H1 (cell line): ENCODE measurements at regions not wholly inside any gene's neighbourhood (a gene's known extent, or its start where the extent isn't known, plus 50 kb on each side); places are given as distances from the start of the nearest gene placed in this dataset.

ENCODE experiments used
- CTCF ChIA-PET: fragments of 300-600 bp; sonication (Branson Sonifier 250); formaldehyde crosslinking; loops from one replicate; lab custom pipeline; 2021; ENCODE audit not compliant: partially characterized antibody; lab: Charles Lee
- POLR2A ChIA-PET: fragments of 300-600 bp; sonication (Branson Sonifier 250); formaldehyde crosslinking; loops from one replicate; lab custom pipeline; 2021; ENCODE audit warnings: inconsistent platforms; ENCODE audit not compliant: partially characterized antibody; lab: Charles Lee
- DNase-seq, 2 experiments: peaks; one replicate each; pipeline versions ENCODE4 v3.0.0 to v3.0.0-alpha.2; 2010 to 2022; ENCODE audit warnings: low spot score in 2 of 2, low read depth in 1 of 2, mixed read lengths in 1 of 2
- FAIRE-seq: peaks from 2 replicates; lab custom pipeline; 2011; peaks lifted over from hg19 to GRCh38; lab: Jason Lieb, UNC
- H2AFZ ChIP-seq: 2 replicates; pipeline ENCODE4 v1.8.1; 2012; ENCODE audit warnings: low read length, inconsistent platforms
- H2AK5ac ChIP-seq: 2 replicates; pipeline ENCODE4 v1.6.1; 2013; ENCODE audit warnings: low read depth, low read length
- H2BK120ac ChIP-seq: replicated peaks from 2 replicates; pipeline ENCODE3; 2013; ENCODE audit warnings: low read depth, low read length, inconsistent platforms
- H2BK12ac ChIP-seq: 2 replicates; pipeline ENCODE4 v1.6.1; 2013; ENCODE audit warnings: low read depth, low read length
- H2BK15ac ChIP-seq: 2 replicates; pipeline ENCODE4 v1.6.1; 2013; ENCODE audit warnings: low read length
- H2BK20ac ChIP-seq: 2 replicates; pipeline ENCODE4 v1.6.1; 2013; ENCODE audit warnings: low read length
- H2BK5ac ChIP-seq: 2 replicates; pipeline ENCODE4 v1.6.1; 2013; ENCODE audit warnings: low read depth, low read length
- H3K14ac ChIP-seq: 2 replicates; pipeline ENCODE4 v1.6.1; 2013; ENCODE audit warnings: inconsistent platforms; ENCODE audit not compliant: insufficient read length
- H3K18ac ChIP-seq: 2 replicates; pipeline ENCODE4 v1.6.1; 2013; ENCODE audit warnings: low read length; ENCODE audit errors: extremely low read depth
- H3K23ac ChIP-seq: 2 replicates; pipeline ENCODE4 v1.6.1; 2013; ENCODE audit warnings: inconsistent platforms; ENCODE audit not compliant: insufficient read length
- H3K23me2 ChIP-seq: 2 replicates; pipeline ENCODE4 v1.6.1; 2013; ENCODE audit warnings: low read depth, low read length
- H3K27ac ChIP-seq: 2 replicates; pipeline ENCODE4 v1.6.1; 2011; ENCODE audit warnings: low read depth, low read length, inconsistent platforms
- H3K27me3 ChIP-seq, 4 experiments: replicated peaks in 1 of 4; 1 replicate in 1 of 4; 2 replicates in 3 of 4; pipeline versions ENCODE4 v1.6.1 to v1.8.1; 2011 to 2013; ENCODE audit warnings: low read length in 3 of 4, mild to moderate bottlenecking in 3 of 4, inconsistent platforms in 2 of 4, mixed read lengths in 2 of 4, moderate library complexity in 1 of 4; ENCODE audit not compliant: control insufficient read depth in 3 of 4, insufficient read depth in 3 of 4; ENCODE audit errors: extremely low read depth in 1 of 4
- H3K36me3 ChIP-seq, 4 experiments: 2 replicates each; pipeline versions ENCODE4 v1.6.1 to v1.8.1; 2011 to 2013; ENCODE audit warnings: mild to moderate bottlenecking in 4 of 4, low read length in 3 of 4, moderate library complexity in 2 of 4, control low read depth in 1 of 4, inconsistent platforms in 1 of 4; ENCODE audit not compliant: insufficient read depth in 4 of 4, control insufficient read depth in 2 of 4
- H3K4ac ChIP-seq: replicated peaks from 2 replicates; pipeline ENCODE3; 2013; ENCODE audit warnings: low read length, low read depth, mixed read lengths, inconsistent platforms; ENCODE audit not compliant: insufficient read length
- H3K4me1 ChIP-seq, 4 experiments: replicated peaks in 1 of 4; 1 replicate in 1 of 4; 2 replicates in 3 of 4; pipeline versions ENCODE4 v1.6.1 to v1.8.1; 2011 to 2013; ENCODE audit warnings: low read length in 3 of 4, inconsistent platforms in 2 of 4, mixed read lengths in 1 of 4; ENCODE audit not compliant: insufficient read depth in 4 of 4, control insufficient read depth in 3 of 4
- H3K4me2 ChIP-seq, 2 experiments: 2 replicates each; pipeline versions ENCODE4 v1.6.1 to v1.8.1; 2011 to 2013; ENCODE audit warnings: low read depth in 2 of 2, low read length in 2 of 2, control low read depth in 1 of 2, inconsistent platforms in 1 of 2, mild to moderate bottlenecking in 1 of 2; ENCODE audit not compliant: insufficient read depth in 1 of 2
- H3K4me3 ChIP-seq, 4 experiments: fragments of 200-600, 300-600 bp in 1 of 4; sonication (generic), shearing (Covaris generic), sonication (Bioruptor Twin) in 1 of 4; 2 replicates each; pipeline versions ENCODE4 v1.5.1 to v1.8.1; 2011 to 2016; ENCODE audit warnings: low read length in 4 of 4, low read depth in 3 of 4, control low read depth in 2 of 4, inconsistent platforms in 2 of 4, mild to moderate bottlenecking in 2 of 4, mixed read lengths in 1 of 4, moderate library complexity in 1 of 4; ENCODE audit not compliant: insufficient read depth in 2 of 4; ENCODE audit errors: extremely low read depth in 1 of 4
- H3K56ac ChIP-seq: replicated peaks from 2 replicates; pipeline ENCODE3; 2013; ENCODE audit warnings: low read depth, mild to moderate bottlenecking, mixed read lengths, low read length, inconsistent platforms; ENCODE audit not compliant: insufficient read length
- H3K79me1 ChIP-seq: 2 replicates; pipeline ENCODE4 v1.6.1; 2013; ENCODE audit warnings: low read depth, low read length, control low read depth
- H3K79me2 ChIP-seq, 2 experiments: 2 replicates each; pipeline versions ENCODE4 v1.6.1 to v1.8.1; 2012 to 2013; ENCODE audit warnings: low read length in 2 of 2, mild to moderate bottlenecking in 2 of 2, inconsistent platforms in 1 of 2; ENCODE audit not compliant: insufficient read depth in 2 of 2, control insufficient read depth in 1 of 2
- H3K9ac ChIP-seq, 4 experiments: replicated peaks in 1 of 4; 1 replicate in 1 of 4; 2 replicates in 3 of 4; pipeline versions ENCODE4 v1.6.1 to v1.8.1; 2011 to 2013; ENCODE audit warnings: low read depth in 3 of 4, low read length in 3 of 4, control low read depth in 2 of 4, mild to moderate bottlenecking in 2 of 4, moderate library complexity in 2 of 4, inconsistent platforms in 1 of 4; ENCODE audit errors: extremely low read depth in 1 of 4
- H3K9me3 ChIP-seq, 2 experiments: 2 replicates each; pipeline versions ENCODE4 v1.6.1 to v1.8.1; 2012 to 2013; ENCODE audit warnings: mild to moderate bottlenecking in 2 of 2, moderate library complexity in 2 of 2, control low read depth in 1 of 2, inconsistent platforms in 1 of 2, low read depth in 1 of 2, low read length in 1 of 2, mixed read lengths in 1 of 2; ENCODE audit not compliant: insufficient read depth in 2 of 2
- H4K20me1 ChIP-seq, 2 experiments: replicated peaks in 1 of 2; 2 replicates each; pipeline versions ENCODE3 to v1.8.1; 2011 to 2013; ENCODE audit warnings: inconsistent platforms in 2 of 2, low read length in 2 of 2, mild to moderate bottlenecking in 1 of 2; ENCODE audit not compliant: insufficient read depth in 2 of 2, control insufficient read depth in 1 of 2
- H4K5ac ChIP-seq: 2 replicates; pipeline ENCODE4 v1.6.1; 2013; ENCODE audit warnings: low read length, low read depth, mixed read lengths, inconsistent platforms; ENCODE audit not compliant: insufficient read length
- H4K8ac ChIP-seq: 2 replicates; pipeline ENCODE4 v1.8.0; 2013; ENCODE audit warnings: mild to moderate bottlenecking, moderate library complexity, low read length, inconsistent platforms; ENCODE audit not compliant: insufficient read depth; ENCODE audit errors: extremely low read depth
- H4K91ac ChIP-seq: replicated peaks from 2 replicates; pipeline ENCODE3; 2013; ENCODE audit warnings: low read length, mixed read lengths, inconsistent platforms; ENCODE audit not compliant: insufficient read length
- BACH1 ChIP-seq: IDR thresholded peaks from 2 replicates; pipeline ENCODE4 v1.6.1; 2012; ENCODE audit warnings: low read length, improper control_type of control experiment
- CHD2 ChIP-seq: IDR thresholded peaks from 2 replicates; pipeline ENCODE4 v1.6.1; 2012; ENCODE audit warnings: low read length, improper control_type of control experiment
- KDM5A ChIP-seq: fragments of 200-600 bp; IDR thresholded peaks from 2 replicates; pipeline ENCODE4 v1.7.1; 2012; ENCODE audit warnings: mild to moderate bottlenecking, low read length, inconsistent platforms, mixed read lengths
- NANOG ChIP-seq: IDR thresholded peaks from 2 replicates; pipeline ENCODE4 v1.6.1; 2011; ENCODE audit warnings: low read length, low read depth, mild to moderate bottlenecking, inconsistent platforms; ENCODE audit not compliant: insufficient read depth, poor library complexity, severe bottlenecking
- NRF1 ChIP-seq: IDR thresholded peaks from 2 replicates; pipeline ENCODE4 v1.6.1; 2011; ENCODE audit warnings: mild to moderate bottlenecking, low read depth, low read length, improper control_type of control experiment
- PHF8 ChIP-seq: fragments of 200-600 bp; sonication (generic); conservative IDR thresholded peaks from 2 replicates; pipeline ENCODE4 v1.7.1; 2012; ENCODE audit warnings: low read depth, mild to moderate bottlenecking, inconsistent platforms, low read length, moderate library complexity
- SP4 ChIP-seq: IDR thresholded peaks from 2 replicates; pipeline ENCODE4 v1.6.1; 2012; ENCODE audit warnings: low read length, inconsistent platforms
- WGBS, 2 experiments: shearing (Covaris generic) in 1 of 2; methylation state at CpG; one replicate each; pipeline versions ENCODE4 v1.1.6 to v1.1.7; 2013 to 2015; ENCODE audit warnings: low lambda C conversion rate in 2 of 2, mixed read lengths in 2 of 2, inconsistent platforms in 1 of 2, low coverage in 1 of 2, missing lambda C conversion rate in 1 of 2; ENCODE audit not compliant: insufficient replicate concordance in 2 of 2, insufficient coverage in 1 of 2, insufficient read length in 1 of 2; ENCODE audit errors: extremely low coverage in 1 of 2, missing lambda C conversion rate in 1 of 2; 5-methylcytosine and 5-hydroxymethylcytosine counted together

- Histone ChIP-seq H3K4me1 (no peaks in the 10 kb centered on the region), H3K27ac (no peak overlapping the region), H3K36me3 (no peaks in the 10 kb centered on the region), H2BK5ac (no peak overlapping the region), H4K8ac (no peak overlapping the region), H2BK12ac (no peak overlapping the region), H3K4me3 (no peak overlapping the region), H3K79me1 (no peaks in the 10 kb centered on the region), H4K91ac (no peak overlapping the region), H3K9ac (no peak overlapping the region), H2BK20ac (no peak overlapping the region), H3K9me3 (no peaks in the 10 kb centered on the region), H4K5ac (no peak overlapping the region), H2BK15ac (no peak overlapping the region), H2AFZ (no peak overlapping the region), H4K20me1 (no peaks in the 10 kb centered on the region), H3K56ac (no peak overlapping the region), H3K79me2 (no peaks in the 10 kb centered on the region), H3K23ac (no peak overlapping the region), H3K23me2 (no peaks in the 10 kb centered on the region; the same call in 1 of the 2 replicates), H3K18ac (no peak overlapping the region), H3K14ac (no peak overlapping the region), H2BK120ac (no peak overlapping the region), H3K4me2 (no peak overlapping the region), H2AK5ac (no peak overlapping the region), H3K4ac (no peak overlapping the region), H3K27me3 (no peaks in the 10 kb centered on the region)
- no peak for FAIRE-seq
- CTCF ChIA-PET, result interaction anchor here (0.9 kb wide), 1 partner anchor 72 kb away, joined by 3 read pairs; no protein-coding TSS in a partner anchor
- POLR2A ChIA-PET, result no interaction called here
- TF ChIP-seq PHF8 (no peak), NANOG (no peak), SP4 (no peak), KDM5A (no peak), NRF1 (no peak), CHD2 (no peak), BACH1 (no peak)
- DNase-seq, result no peak
- WGBS, 2 experiments, result 70% methylated on average over 2 of the region's 2 CpGs; no CpG with 5 or more reads in 1 of the 2 experiments
Measured at GRCh38 chr2:129325151-129325550, 654.3 kb upstream of the RAB6C start.
